MV-4-11 (cell line): ENCODE measurements at regions not wholly inside any gene's neighbourhood (a gene's known extent, or its start where the extent isn't known, plus 50 kb on each side); places are given as distances from the start of the nearest gene placed in this dataset.

Experiments
- DNase-seq: peaks from one replicate; lab custom pipeline; 2025; lab: John Stamatoyannopoulos, UW

- no peak for DNase-seq
Measured at GRCh38 chr4:35189988-35190613, 1054.2 kb downstream of the ARAP2 start.

DNA sequence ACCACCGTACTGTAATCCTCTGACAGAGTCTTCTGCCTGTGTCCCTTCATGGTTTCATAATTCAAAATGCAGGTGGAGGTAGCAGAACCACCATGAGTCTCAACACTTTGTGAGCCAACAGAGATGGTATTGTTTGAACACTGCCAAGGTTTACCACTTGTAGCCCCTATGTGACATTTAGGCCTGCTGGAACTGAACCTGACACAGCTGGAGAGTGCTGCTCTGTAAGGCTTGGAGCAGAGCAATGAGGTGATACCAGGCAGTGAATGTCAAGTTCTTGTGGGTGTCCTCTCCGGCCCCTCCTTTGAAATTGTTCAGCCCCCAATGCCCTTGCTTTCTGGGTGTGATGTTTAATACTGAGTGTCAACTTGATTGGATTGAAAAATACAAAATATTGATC, 1042.9 kb downstream of the ARAP2 start:
- no peak for DNase-seq

GRCh38 chr4:35216636-35217035, 1027.7 kb downstream of the ARAP2 start:
- no peak for DNase-seq

- DNase-seq: no peak
Measured at GRCh38 chr4:35217331-35217730, 1027.0 kb downstream of the ARAP2 start.

DNA sequence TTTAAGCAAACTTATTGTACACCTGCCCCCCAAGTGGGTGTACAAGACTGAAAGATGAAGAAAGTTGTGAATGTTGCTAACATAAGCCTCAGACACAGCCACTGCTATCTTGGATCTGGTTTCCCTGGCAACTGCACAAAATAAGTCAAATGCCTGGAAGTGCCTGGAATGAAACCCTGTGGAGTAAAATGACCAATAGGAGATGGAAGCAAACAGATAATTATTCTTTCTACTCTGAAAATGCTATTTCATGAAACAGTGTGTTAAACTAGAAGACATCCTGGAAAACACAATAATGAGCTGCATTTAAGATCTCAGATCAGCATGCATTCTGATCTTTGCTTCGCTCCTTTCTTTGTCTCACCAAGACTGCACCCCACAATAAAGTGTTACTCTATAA, 1016.0 kb downstream of the ARAP2 start:
- DNase-seq: no peak

DNA sequence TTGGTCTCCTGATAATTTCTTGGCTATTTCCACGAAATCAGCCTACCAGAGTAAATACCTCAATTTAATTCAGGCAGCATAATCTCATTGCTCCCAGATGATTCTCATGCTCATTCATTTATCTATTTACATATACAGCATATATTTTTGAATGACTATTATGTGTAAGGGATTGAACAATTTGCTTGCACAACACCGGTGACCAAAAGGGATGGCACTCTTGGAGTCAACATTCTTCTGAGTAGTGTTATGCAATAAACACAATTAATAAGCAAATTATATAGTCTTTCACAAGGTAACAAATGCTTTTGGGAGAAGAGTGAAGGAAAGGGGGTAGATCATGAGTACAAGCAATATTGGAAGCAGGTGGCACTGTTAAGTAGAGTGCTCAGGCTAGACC, 1015.3 kb downstream of the ARAP2 start:
- no peak for DNase-seq

GRCh38 chr4:35237924-35238323, 1006.4 kb downstream of the ARAP2 start:
- DNase-seq: no peak

- no peak for DNase-seq
Measured at GRCh38 chr4:35238793-35239192, 1005.5 kb downstream of the ARAP2 start.

DNA sequence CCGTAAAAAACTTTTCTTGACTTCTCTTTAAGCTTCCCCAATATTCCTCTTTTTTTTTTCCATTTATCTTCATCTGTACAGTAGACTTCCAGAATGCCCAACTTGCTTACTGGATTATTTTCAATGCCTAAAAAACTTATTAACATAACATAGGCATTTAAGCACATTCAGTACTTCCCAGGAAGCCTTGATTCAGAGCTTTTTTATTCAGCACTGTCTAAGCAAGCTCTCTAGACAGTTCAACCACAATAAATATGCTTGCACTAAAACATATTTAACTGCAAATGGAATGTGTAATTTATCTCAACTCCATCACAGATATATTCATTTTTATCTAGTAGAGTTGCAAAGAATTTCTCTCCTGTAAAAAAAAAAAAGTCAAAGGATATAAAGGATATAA, 997.8 kb downstream of the ARAP2 start:
- DNase-seq: no peak

GRCh38 chr4:35247047-35247446, 997.3 kb downstream of the ARAP2 start:
- DNase-seq: no peak

DNA sequence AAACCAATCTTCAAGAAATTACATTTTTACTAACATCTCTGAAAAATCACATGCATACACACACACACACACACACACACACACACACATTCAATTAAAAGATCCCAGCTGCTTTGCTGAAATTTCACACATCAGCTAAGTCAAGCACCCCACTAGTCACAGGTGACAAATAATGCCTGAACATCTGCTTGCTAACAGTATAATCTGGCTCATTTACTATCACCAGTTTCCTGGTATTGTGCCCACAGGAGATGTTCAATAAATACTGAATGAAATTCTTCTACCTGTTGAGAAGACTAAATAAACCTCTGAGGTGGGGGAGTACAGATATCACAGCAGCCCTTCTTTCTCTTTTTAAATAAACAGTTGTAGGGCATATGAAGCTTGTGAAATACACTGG, 994.0 kb downstream of the ARAP2 start:
- DNase-seq: no peak

- no peak for DNase-seq
Measured at GRCh38 chr4:35250761-35251160, 993.6 kb downstream of the ARAP2 start.

DNA sequence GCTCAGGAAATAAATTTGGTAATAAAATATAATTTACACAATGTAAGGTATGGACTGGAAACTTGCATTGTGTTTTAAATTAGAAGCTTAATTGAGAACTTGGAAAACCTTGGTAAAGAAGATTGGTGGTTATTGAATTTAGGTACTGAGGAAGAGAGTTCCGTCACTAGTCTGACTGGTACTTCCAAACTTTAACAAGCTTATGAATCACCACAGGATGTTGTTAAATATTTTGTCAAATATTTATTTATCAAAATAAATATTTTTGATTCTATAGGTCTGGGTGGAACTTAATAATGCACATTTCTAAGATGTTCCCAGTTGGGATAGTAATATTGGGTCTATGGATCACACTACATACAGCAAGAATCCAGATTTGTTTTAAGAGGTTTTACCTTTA, 992.2 kb downstream of the ARAP2 start:
- DNase-seq: no peak

- no peak for DNase-seq
Measured at GRCh38 chr4:35252866-35253265, 991.4 kb downstream of the ARAP2 start.

- no peak for DNase-seq
Measured at GRCh38 chr4:35253331-35253730, 991.0 kb downstream of the ARAP2 start.

GRCh38 chr4:35286434-35286833, 957.9 kb downstream of the ARAP2 start:
- no peak for DNase-seq

- no peak for DNase-seq
Measured at GRCh38 chr4:35300996-35301774, 943.1 kb downstream of the ARAP2 start.

GRCh38 chr4:35315419-35315818, 928.9 kb downstream of the ARAP2 start:
- DNase-seq: peak; percentile 56

DNA sequence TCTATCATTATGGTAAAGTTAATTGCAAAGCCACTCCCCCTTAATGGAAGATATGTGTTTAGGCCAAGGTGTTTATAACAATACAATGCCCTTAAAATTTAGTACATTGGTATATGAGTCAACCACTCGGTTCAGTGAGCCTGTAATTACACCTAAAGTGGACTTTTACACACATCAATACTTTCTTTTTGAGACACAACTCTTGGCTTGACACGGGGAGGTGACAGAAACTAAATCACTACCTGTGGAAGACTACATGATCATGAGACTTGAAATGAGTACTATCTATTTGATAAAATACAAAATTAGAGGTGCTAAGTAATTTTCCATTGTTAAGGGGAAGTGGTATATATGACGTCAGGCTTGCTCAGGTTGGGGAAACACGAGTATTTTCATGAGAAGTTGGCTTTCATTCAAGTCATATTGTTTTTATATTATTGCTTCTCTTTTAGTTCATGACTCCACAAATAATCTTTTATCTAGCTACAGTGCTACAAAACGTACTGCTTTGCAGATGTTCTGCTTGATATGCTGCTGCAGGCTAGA, 918.3 kb downstream of the ARAP2 start:
- DNase-seq: peak; percentile 35

DNA sequence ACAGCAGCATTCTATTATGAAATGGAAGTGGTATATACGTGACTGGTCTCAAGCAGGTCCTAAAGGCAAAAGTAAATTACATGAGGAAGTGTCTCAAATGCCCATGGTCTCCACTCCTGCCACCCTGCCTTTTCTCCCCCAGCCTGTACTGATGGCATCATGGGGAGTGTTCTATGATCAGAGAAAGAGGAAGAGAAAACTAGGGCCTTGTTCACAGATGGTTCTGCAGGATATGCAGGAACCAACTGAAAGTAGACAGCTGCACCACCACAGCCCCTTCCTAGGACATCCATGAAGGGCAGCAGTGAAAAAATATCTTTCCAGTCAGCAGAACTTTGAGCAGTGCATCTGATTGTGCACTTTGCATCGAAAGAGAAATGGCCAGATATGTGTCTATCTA, 901.5 kb downstream of the ARAP2 start:
- DNase-seq: peak; percentile 98

GRCh38 chr4:35347276-35347675, 897.0 kb downstream of the ARAP2 start:
- DNase-seq: no peak

DNA sequence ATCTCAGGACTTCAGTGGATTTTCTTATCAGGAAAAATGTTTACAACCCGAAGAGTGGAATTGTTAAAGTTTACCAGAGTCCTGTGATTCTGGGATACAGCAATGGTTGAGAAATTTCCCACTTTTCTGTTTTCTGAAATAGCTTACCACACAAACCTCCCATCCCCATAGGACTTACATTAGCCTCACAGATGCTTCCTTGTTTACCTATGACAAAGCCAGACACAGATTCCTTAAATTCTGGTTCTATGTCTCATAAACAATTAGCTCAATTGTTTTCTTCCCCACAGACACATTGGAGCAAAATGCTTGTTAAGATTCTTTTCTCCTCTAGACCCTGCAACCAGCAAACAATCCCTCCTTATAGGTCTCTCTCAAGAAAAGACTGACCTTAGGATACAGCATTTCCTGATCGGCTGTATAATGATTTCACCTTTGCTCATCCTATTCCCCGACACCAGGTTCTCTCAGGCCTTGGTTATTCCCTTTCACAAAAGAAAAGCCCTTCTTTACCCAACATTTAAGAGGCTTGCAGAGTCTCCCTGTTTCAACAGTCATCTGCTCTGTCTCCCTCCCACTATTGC, 886.2 kb downstream of the ARAP2 start:
- DNase-seq: no peak

- DNase-seq: no peak
Measured at GRCh38 chr4:35364321-35364870, 879.9 kb downstream of the ARAP2 start.
